Panc1 (cell line): ENCODE measurements at regions not wholly inside any gene's neighbourhood (a gene's known extent, or its start where the extent isn't known, plus 50 kb on each side); places are given as distances from the start of the nearest gene placed in this dataset.

Experiments used
- ATAC-seq: fragments of 200-7000 bp; cut with Tn5 transposase; 2 replicates; pipeline ENCODE4 v1.9.1; 2020; ENCODE audit warnings: mild to moderate bottlenecking, moderate library complexity
- BruUV-seq: library from RNA; stranded (reverse); fragments of 400-500 nt; replicated peaks from 2 replicates; lab custom pipeline; 2021; lab: Mats Ljungman, UMichigan
- CTCF ChIA-PET: fragments of 300-600 bp; sonication (Branson Sonifier 250); formaldehyde crosslinking; loops from one replicate; lab custom pipeline; 2022; ENCODE audit warnings: antibody characterized with exemption; lab: Charles Lee
- POLR2A ChIA-PET: fragments of 300-600 bp; sonication (Branson Sonifier 250); formaldehyde crosslinking; loops from one replicate; lab custom pipeline; 2022; ENCODE audit warnings: antibody characterized with exemption; lab: Charles Lee
- DNase-seq: peaks from one replicate; pipeline ENCODE4 v3.0.0-alpha.2; 2010; ENCODE audit warnings: low read depth, low spot score
- H3K27ac ChIP-seq: 2 replicates; pipeline ENCODE4 v1.5.1; 2011; ENCODE audit warnings: mild to moderate bottlenecking, low read length, inconsistent platforms
- H3K27me3 ChIP-seq: fragments of 200-500 bp; sonication (Bioruptor generic); 2 replicates; pipeline ENCODE4 v1.6.0; 2014; ENCODE audit warnings: low read length, inconsistent platforms; ENCODE audit not compliant: control insufficient read depth, insufficient read depth
- H3K36me3 ChIP-seq: fragments of 200-500 bp; sonication (Bioruptor generic); 2 replicates; pipeline ENCODE4 v1.5.1; 2014; ENCODE audit warnings: inconsistent platforms, mild to moderate bottlenecking, low read length, moderate library complexity; ENCODE audit not compliant: control insufficient read depth, insufficient read depth
- H3K4me1 ChIP-seq: 2 replicates; pipeline ENCODE4 v1.5.1; 2011; ENCODE audit warnings: inconsistent platforms, mild to moderate bottlenecking, low read length, moderate library complexity; ENCODE audit not compliant: control insufficient read depth, insufficient read depth
- H3K4me3 ChIP-seq, 2 experiments: 2 replicates each; pipeline ENCODE4 v1.5.1; 2011 to 2012; ENCODE audit warnings: low read depth in 2 of 2, low read length in 2 of 2, mild to moderate bottlenecking in 2 of 2, inconsistent platforms in 1 of 2, moderate library complexity in 1 of 2
- H3K9me3 ChIP-seq: fragments of 200-500 bp; sonication (Bioruptor generic); 2 replicates; pipeline ENCODE4 v1.5.1; 2014; ENCODE audit warnings: low read depth, mild to moderate bottlenecking, inconsistent platforms, low read length, moderate library complexity; ENCODE audit not compliant: control insufficient read depth, insufficient read depth
- CTCF ChIP-seq: fragments of 450-650 bp; IDR thresholded peaks from 2 replicates; pipeline ENCODE4 v1.5.1; 2017; ENCODE audit warnings: mild to moderate bottlenecking
- POLR2AphosphoS5 ChIP-seq: IDR thresholded peaks from 2 replicates; pipeline ENCODE4 v1.6.1; 2012; ENCODE audit warnings: mild to moderate bottlenecking, low read depth, low read length, moderate library complexity
- REST ChIP-seq, 2 experiments: IDR thresholded peaks; 2 replicates each; pipeline ENCODE4 v1.6.1; 2011 to 2012; ENCODE audit warnings: low read depth in 2 of 2, control low read depth in 1 of 2, low read length in 1 of 2, mild to moderate bottlenecking in 1 of 2, moderate library complexity in 1 of 2; ENCODE audit not compliant: insufficient read depth in 1 of 2
- SIN3A ChIP-seq: IDR thresholded peaks from 2 replicates; pipeline ENCODE4 v1.6.1; 2012; ENCODE audit warnings: low read depth, mild to moderate bottlenecking, low read length, moderate library complexity, borderline replicate concordance; ENCODE audit not compliant: insufficient read depth
- TCF7L2 ChIP-seq: IDR thresholded peaks from 2 replicates; pipeline ENCODE4 v1.6.1; 2011; ENCODE audit warnings: mild to moderate bottlenecking, low read depth, low read length, inconsistent platforms
- in situ Hi-C: cut with HindIII; loops from 2 replicates; pipeline ENCODE4 v1.10.0; 2016; ENCODE audit warnings: low sequenced_read_pairs, low pct_unique_long_range_greater_than_20kb
- intact Hi-C: fragments of 100-400 bp; cut with micrococcal nuclease; formaldehyde crosslinking; loops from one replicate; pipeline ENCODE4 v1.10.0; 2022; ENCODE audit not compliant: unreplicated experiment

GRCh38 chrX:39194673-39195072, 393.4 kb downstream of the MID1IP1 start:
- Histone ChIP-seq H3K9me3 (no peaks in the 10 kb centered on the region), H3K4me1 (no peaks in the 10 kb centered on the region), H3K27ac (no peak overlapping the region), H3K36me3 (no peaks in the 10 kb centered on the region), H3K4me3 (no peak overlapping the region), H3K27me3 (no peaks in the 10 kb centered on the region)
- CTCF ChIA-PET: no interaction called here
- ATAC-seq (no peak), DNase-seq (no peak)
- BruUV-seq: no TSS peak
- POLR2A ChIA-PET: no interaction called here
- TF ChIP-seq REST (IDR thresholded peaks at IDR 0.05; ENCODE audit: insufficient read depth in 1 of 2, low read depth in 2 of 2, low read length in 1 of 2): no peak
- intact Hi-C loops: no loop called here
- in situ Hi-C loops: no loop called here

- TF ChIP-seq POLR2AphosphoS5: no peak
- TF ChIP-seq TCF7L2: no peak
- TF ChIP-seq SIN3A: no peak
- TF ChIP-seq CTCF: no peak
- no peak for TF ChIP-seq REST (IDR thresholded peaks at IDR 0.05; ENCODE audit: insufficient read depth in 1 of 2, low read depth in 2 of 2, low read length in 1 of 2)
- DNase-seq: no peak
- intact Hi-C loops (no loop called here), in situ Hi-C loops (no loop called here)
- H3K27ac ChIP-seq: no peak overlapping the region
- no peak for ATAC-seq
- no peaks in the 10 kb centered on the region for H3K27me3 ChIP-seq
- H3K9me3 ChIP-seq: no peaks in the 10 kb centered on the region
- H3K4me1 ChIP-seq: no peaks in the 10 kb centered on the region
- H3K4me3 ChIP-seq: no peak overlapping the region
- no TSS peak for BruUV-seq
- ChIA-PET CTCF (no interaction called here), POLR2A (no interaction called here)
- no peaks in the 10 kb centered on the region for H3K36me3 ChIP-seq
Measured at GRCh38 chrX:39195156-39195555, 393.9 kb downstream of the MID1IP1 start.
